Muscle layer of duodenum (tissue), 2 donors: ENCODE measurements at regions not wholly inside any gene's neighbourhood (a gene's known extent, or its start where the extent isn't known, plus 50 kb on each side); places are given as distances from the start of the nearest gene placed in this dataset.

Source experiments
- H3K27ac ChIP-seq: one replicate; pipeline ENCODE4 v1.7.0; 2013; ENCODE audit warnings: mild to moderate bottlenecking, low read length
- H3K27me3 ChIP-seq: one replicate; pipeline ENCODE4 v1.7.0; 2013; ENCODE audit warnings: low read depth, mild to moderate bottlenecking, control low read depth, low read length
- H3K36me3 ChIP-seq, 2 donors: one replicate each; pipeline ENCODE4 v1.7.0; 2013; ENCODE audit warnings: low read length in 2 of 2, control low read depth in 1 of 2, mild to moderate bottlenecking in 1 of 2; ENCODE audit not compliant: insufficient read depth in 2 of 2, control insufficient read depth in 1 of 2
- H3K4me1 ChIP-seq, 2 donors: one replicate each; pipeline ENCODE4 v1.7.0; 2013; ENCODE audit warnings: low read length in 2 of 2, mild to moderate bottlenecking in 2 of 2, control low read depth in 1 of 2, moderate library complexity in 1 of 2; ENCODE audit not compliant: insufficient read depth in 2 of 2, control insufficient read depth in 1 of 2
- H3K4me3 ChIP-seq, 2 donors: one replicate each; pipeline ENCODE4 v1.7.0; 2013; ENCODE audit warnings: low read length in 2 of 2, low read depth in 1 of 2, mild to moderate bottlenecking in 1 of 2
- H3K9me3 ChIP-seq, 2 donors: one replicate each; pipeline ENCODE4 v1.7.0; 2013; ENCODE audit warnings: low read length in 2 of 2, control low read depth in 1 of 2, mild to moderate bottlenecking in 1 of 2; ENCODE audit not compliant: control insufficient read depth in 1 of 2
- donor health status: healthy.

- Histone ChIP-seq H3K36me3 (no peaks in the 10 kb centered on the region), H3K9me3 (peaks cover 0 to 6% of the 10 kb centered on the region in 2 donors), H3K27me3 (no peaks in the 10 kb centered on the region), H3K27ac (no peak overlapping the region), H3K4me1 (no peaks in the 10 kb centered on the region), H3K4me3 (no peak overlapping the region)
Measured at GRCh38 chr10:53269482-53269881, 496.9 kb upstream of the MBL2 start.

- no peaks in the 10 kb centered on the region for H3K4me1 ChIP-seq
- no peak overlapping the region for H3K27ac ChIP-seq
Measured at GRCh38 chr10:53260213-53260612, 487.6 kb upstream of the MBL2 start.

GRCh38 chr10:53256623-53257022, 484.0 kb upstream of the MBL2 start:
- H3K4me3 ChIP-seq: no peak overlapping the region
- no peaks in the 10 kb centered on the region for H3K4me1 ChIP-seq
- no peak overlapping the region for H3K27ac ChIP-seq
- no peaks in the 10 kb centered on the region for H3K27me3 ChIP-seq
- no peaks in the 10 kb centered on the region for H3K36me3 ChIP-seq
- no peaks in the 10 kb centered on the region for H3K9me3 ChIP-seq

More at GRCh38 chr10:53260213-53260612, 487.6 kb upstream of the MBL2 start:
- H3K36me3 ChIP-seq: no peaks in the 10 kb centered on the region
- H3K27me3 ChIP-seq: no peaks in the 10 kb centered on the region
- H3K4me3 ChIP-seq: no peak overlapping the region
- H3K9me3 ChIP-seq: no peaks in the 10 kb centered on the region

GRCh38 chr10:53255661-53256205, 483.1 kb upstream of the MBL2 start:
- Histone ChIP-seq H3K27ac (no peak overlapping the region), H3K4me1 (no peaks in the 10 kb centered on the region), H3K9me3 (no peaks in the 10 kb centered on the region), H3K36me3 (no peaks in the 10 kb centered on the region), H3K4me3 (no peak overlapping the region), H3K27me3 (no peaks in the 10 kb centered on the region)

- Histone ChIP-seq H3K9me3 (no peaks in the 10 kb centered on the region), H3K27ac (no peak overlapping the region), H3K4me1 (no peaks in the 10 kb centered on the region), H3K36me3 (no peaks in the 10 kb centered on the region), H3K4me3 (no peak overlapping the region), H3K27me3 (no peaks in the 10 kb centered on the region)
Measured at GRCh38 chr10:53253221-53253620, 480.6 kb upstream of the MBL2 start.

GRCh38 chr10:53239873-53240272, 467.3 kb upstream of the MBL2 start:
- Histone ChIP-seq H3K27me3 (no peaks in the 10 kb centered on the region), H3K4me3 (no peak overlapping the region), H3K4me1 (no peaks in the 10 kb centered on the region), H3K9me3 (no peaks in the 10 kb centered on the region), H3K27ac (no peak overlapping the region), H3K36me3 (no peaks in the 10 kb centered on the region)

- H3K27me3 ChIP-seq: no peaks in the 10 kb centered on the region
- no peaks in the 10 kb centered on the region for H3K4me1 ChIP-seq
- no peaks in the 10 kb centered on the region for H3K36me3 ChIP-seq
- H3K9me3 ChIP-seq: no peaks in the 10 kb centered on the region
- H3K27ac ChIP-seq: no peak overlapping the region
- H3K4me3 ChIP-seq: no peak overlapping the region
Measured at GRCh38 chr10:53236941-53237340, 464.4 kb upstream of the MBL2 start.

GRCh38 chr10:53233749-53234148, 461.2 kb upstream of the MBL2 start:
- no peaks in the 10 kb centered on the region for H3K9me3 ChIP-seq
- no peak overlapping the region for H3K4me3 ChIP-seq
- H3K4me1 ChIP-seq: no peaks in the 10 kb centered on the region
- no peaks in the 10 kb centered on the region for H3K27me3 ChIP-seq
- H3K36me3 ChIP-seq: no peaks in the 10 kb centered on the region
- H3K27ac ChIP-seq: no peak overlapping the region

GRCh38 chr10:53230651-53231050, 458.1 kb upstream of the MBL2 start:
- Histone ChIP-seq H3K27me3 (no peaks in the 10 kb centered on the region), H3K27ac (no peak overlapping the region), H3K9me3 (no peaks in the 10 kb centered on the region), H3K36me3 (no peaks in the 10 kb centered on the region), H3K4me1 (no peaks in the 10 kb centered on the region), H3K4me3 (no peak overlapping the region)

- Histone ChIP-seq H3K4me3 (no peak overlapping the region), H3K4me1 (no peaks in the 10 kb centered on the region), H3K36me3 (no peaks in the 10 kb centered on the region), H3K27ac (no peak overlapping the region), H3K9me3 (no peaks in the 10 kb centered on the region), H3K27me3 (no peaks in the 10 kb centered on the region)
Measured at GRCh38 chr10:53223851-53224250, 451.3 kb upstream of the MBL2 start.

- Histone ChIP-seq H3K27ac (no peak overlapping the region), H3K9me3 (no peaks in the 10 kb centered on the region), H3K36me3 (no peaks in the 10 kb centered on the region), H3K27me3 (no peaks in the 10 kb centered on the region), H3K4me3 (no peak overlapping the region), H3K4me1 (no peaks in the 10 kb centered on the region)
Measured at GRCh38 chr10:53222806-53223205, 450.2 kb upstream of the MBL2 start.

GRCh38 chr10:53209944-53210611, 437.5 kb upstream of the MBL2 start:
- Histone ChIP-seq H3K36me3 (no peaks in the 10 kb centered on the region), H3K9me3 (no peaks in the 10 kb centered on the region), H3K27me3 (no peaks in the 10 kb centered on the region), H3K4me3 (no peak overlapping the region), H3K4me1 (no peaks in the 10 kb centered on the region), H3K27ac (no peak overlapping the region)
